WTC11 (cell line): ENCODE measurements at regions not wholly inside any gene's neighbourhood (a gene's known extent, or its start where the extent isn't known, plus 50 kb on each side); places are given as distances from the start of the nearest gene placed in this dataset.

Experiments used
- ATAC-seq: fragments of 200-7000 bp; cut with Tn5 transposase; 2 replicates; pipeline ENCODE4 v1.10.0; 2021; ENCODE audit warnings: mild to moderate bottlenecking, moderate library complexity
- CTCF ChIA-PET: fragments of 300-600 bp; sonication (Branson Sonifier 250); formaldehyde crosslinking; loops from one replicate; lab custom pipeline; 2021; ENCODE audit warnings: antibody characterized with exemption; lab: Charles Lee
- POLR2A ChIA-PET: fragments of 350-600 bp; sonication (Branson Sonifier 250); formaldehyde crosslinking; loops from one replicate; lab custom pipeline; 2021; ENCODE audit warnings: antibody characterized with exemption; lab: Charles Lee
- DNase-seq: peaks from one replicate; pipeline ENCODE4 v3.0.0; 2021; ENCODE audit warnings: low spot score
- H3K27ac Mint-ChIP-seq: 2 replicates; pipeline ENCODE4 v1.8.0; 2021; ENCODE audit warnings: mixed read lengths
- H3K27me3 Mint-ChIP-seq: 2 replicates; pipeline ENCODE4 v1.8.0; 2021; ENCODE audit warnings: low read depth, mild to moderate bottlenecking, moderate library complexity, mixed read lengths
- H3K36me3 Mint-ChIP-seq: 2 replicates; pipeline ENCODE4 v1.8.0; 2021; ENCODE audit warnings: mixed read lengths
- H3K4me1 Mint-ChIP-seq: 2 replicates; pipeline ENCODE4 v1.8.0; 2022; ENCODE audit warnings: mixed read lengths
- H3K4me3 Mint-ChIP-seq: 2 replicates; pipeline ENCODE4 v1.8.0; 2021; ENCODE audit warnings: mild to moderate bottlenecking, moderate library complexity, mixed read lengths
- H3K9me3 Mint-ChIP-seq: 2 replicates; pipeline ENCODE4 v1.8.0; 2021; ENCODE audit warnings: mixed read lengths
- AFF4 ChIP-seq: sonication (generic); formaldehyde crosslinking; IDR thresholded peaks from 2 replicates; pipeline ENCODE4 v1.8.1; 2023; ENCODE audit warnings: mild to moderate bottlenecking, missing genetic modification reagents, borderline replicate concordance
- CREB1 ChIP-seq: sonication (generic); formaldehyde crosslinking; IDR thresholded peaks from 2 replicates; pipeline ENCODE4 v1.8.0; 2023; ENCODE audit warnings: mild to moderate bottlenecking, missing genetic modification reagents
- E2F1 ChIP-seq: sonication (generic); formaldehyde crosslinking; IDR thresholded peaks from 2 replicates; pipeline ENCODE4 v1.8.0; 2022; ENCODE audit warnings: mild to moderate bottlenecking, missing genetic modification reagents
- E2F5 ChIP-seq: sonication (generic); formaldehyde crosslinking; IDR thresholded peaks from 2 replicates; pipeline ENCODE4 v1.8.1; 2022; ENCODE audit warnings: mild to moderate bottlenecking, moderate library complexity, missing genetic modification reagents
- ELF4 ChIP-seq: sonication (generic); formaldehyde crosslinking; IDR thresholded peaks from 2 replicates; pipeline ENCODE4 v1.8.1; 2022; ENCODE audit warnings: low read depth, mild to moderate bottlenecking, moderate library complexity, missing genetic modification reagents
- EMX1 ChIP-seq: fragments of 250-450 bp; sonication (Bioruptor Pico); IDR thresholded peaks from 2 replicates; pipeline ENCODE4 v1.8.0; 2021; ENCODE audit warnings: mild to moderate bottlenecking
- ESRRA ChIP-seq: sonication (generic); formaldehyde crosslinking; IDR thresholded peaks from 2 replicates; pipeline ENCODE4 v1.8.1; 2022; ENCODE audit warnings: mild to moderate bottlenecking, missing genetic modification reagents, borderline replicate concordance
- GABPB1 ChIP-seq: sonication (generic); formaldehyde crosslinking; IDR thresholded peaks from 2 replicates; pipeline ENCODE4 v1.8.1; 2023; ENCODE audit warnings: mild to moderate bottlenecking, missing genetic modification reagents
- GRHL2 ChIP-seq: fragments of 250-450 bp; sonication (Bioruptor Pico); IDR thresholded peaks from 2 replicates; pipeline ENCODE4 v1.8.0; 2022; ENCODE audit warnings: mild to moderate bottlenecking, moderate library complexity; ENCODE audit not compliant: insufficient replicate concordance, severe bottlenecking
- HMGA2 ChIP-seq: fragments of 250-450 bp; sonication (Bioruptor Pico); IDR thresholded peaks from 2 replicates; pipeline ENCODE4 v1.4.0; 2021; ENCODE audit warnings: mild to moderate bottlenecking, moderate library complexity
- MAX ChIP-seq: sonication (generic); formaldehyde crosslinking; IDR thresholded peaks from 2 replicates; pipeline ENCODE4 v1.8.0; 2022; ENCODE audit warnings: mild to moderate bottlenecking, missing genetic modification reagents
- NFE2L1 ChIP-seq: sonication (generic); formaldehyde crosslinking; IDR thresholded peaks from 2 replicates; pipeline ENCODE4 v1.8.1; 2023; ENCODE audit warnings: missing genetic modification reagents
- NR2C2 ChIP-seq: sonication (generic); formaldehyde crosslinking; IDR thresholded peaks from 2 replicates; pipeline ENCODE4 v1.8.0; 2022; ENCODE audit warnings: mild to moderate bottlenecking, missing genetic modification reagents
- SMAD4 ChIP-seq: sonication (generic); formaldehyde crosslinking; IDR thresholded peaks from 2 replicates; pipeline ENCODE4 v1.8.0; 2022; ENCODE audit warnings: mild to moderate bottlenecking, missing genetic modification reagents
- USF1 ChIP-seq: sonication (generic); formaldehyde crosslinking; IDR thresholded peaks from 2 replicates; pipeline ENCODE4 v1.8.0; 2022; ENCODE audit warnings: mild to moderate bottlenecking, missing genetic modification reagents
- ZNF138 ChIP-seq: sonication (generic); formaldehyde crosslinking; conservative IDR thresholded peaks from 2 replicates; pipeline ENCODE4 v1.8.1; 2022; ENCODE audit warnings: mild to moderate bottlenecking, moderate library complexity, missing genetic modification reagents
- ZNF416 ChIP-seq: fragments of 250-450 bp; sonication (Bioruptor Pico); IDR thresholded peaks from 2 replicates; pipeline ENCODE4 v1.9.0; 2021; ENCODE audit warnings: mild to moderate bottlenecking, inconsistent platforms
- ZNF512 ChIP-seq: sonication (generic); formaldehyde crosslinking; IDR thresholded peaks from 2 replicates; pipeline ENCODE4 v1.8.1; 2022; ENCODE audit warnings: missing genetic modification reagents, borderline replicate concordance
- ZNF532 ChIP-seq: fragments of 250-450 bp; sonication (Bioruptor Pico); IDR thresholded peaks from 2 replicates; pipeline ENCODE4 v1.9.0; 2021; ENCODE audit warnings: mild to moderate bottlenecking, borderline replicate concordance

- H3K9me3 Mint-ChIP-seq = no peaks in the 10 kb centered on the region
- DNase-seq = no peak
- H3K4me1 Mint-ChIP-seq = no peaks in the 10 kb centered on the region
- H3K4me3 Mint-ChIP-seq = no peak overlapping the region
- POLR2A ChIA-PET = no interaction called here
- TF ChIP-seq E2F5 (CRISPR knock-in tag) = no peak
- TF ChIP-seq MAX (CRISPR knock-in tag) = no peak
- no peak for TF ChIP-seq NFE2L1
- no peak for TF ChIP-seq HMGA2 (CRISPR knock-in tag)
- no peak for TF ChIP-seq ELF4 (CRISPR knock-in tag)
- no peak for TF ChIP-seq AFF4 (CRISPR knock-in tag)
- no peak for TF ChIP-seq SMAD4 (CRISPR knock-in tag)
- ATAC-seq = no peak
- no peaks in the 10 kb centered on the region for H3K36me3 Mint-ChIP-seq
- no peak overlapping the region for H3K27ac Mint-ChIP-seq
- CTCF ChIA-PET = no interaction called here
- no peaks in the 10 kb centered on the region for H3K27me3 Mint-ChIP-seq
These were observed 1217.6 kb upstream of the LRRN3 start for GRCh38 chr7:109873296-109873695.

GRCh38 chr7:109879287-109879828 is 1211.6 kb upstream of the LRRN3 start:
- no peak for DNase-seq
- TF ChIP-seq ZNF512 (CRISPR knock-in tag) = no peak
- no peak for TF ChIP-seq NR2C2
- TF ChIP-seq HMGA2 (CRISPR knock-in tag) = no peak
- no peak for TF ChIP-seq ZNF532 (CRISPR knock-in tag)
- TF ChIP-seq EMX1 (CRISPR knock-in tag) = no peak
- no peak for TF ChIP-seq ZNF416 (CRISPR knock-in tag)
- TF ChIP-seq E2F1 (CRISPR knock-in tag) = no peak
- no peak for TF ChIP-seq USF1 (CRISPR knock-in tag)
- TF ChIP-seq ZNF138 (CRISPR knock-in tag) = no peak
- no peak for TF ChIP-seq CREB1
- no peak for TF ChIP-seq ESRRA (CRISPR knock-in tag)
- TF ChIP-seq GABPB1 (CRISPR knock-in tag) = no peak
- TF ChIP-seq GRHL2 = no peak
- TF ChIP-seq E2F5 (CRISPR knock-in tag) = no peak
- TF ChIP-seq, all 79 proteins: peak for 0

More at GRCh38 chr7:109879287-109879828, 1211.6 kb upstream of the LRRN3 start:
- H3K9me3 Mint-ChIP-seq = no peaks in the 10 kb centered on the region
- no peak overlapping the region for H3K27ac Mint-ChIP-seq
- H3K4me3 Mint-ChIP-seq = no peak overlapping the region
- no peak for ATAC-seq
- H3K36me3 Mint-ChIP-seq = no peaks in the 10 kb centered on the region
- 0 out of 2 replicates have a peak, but pooled peaks cover 3% of the 10 kb centered on the region for H3K4me1 Mint-ChIP-seq
- ChIA-PET POLR2A (no interaction called here), CTCF (no interaction called here)
- H3K27me3 Mint-ChIP-seq = no peaks in the 10 kb centered on the region
